BJ (cell line): ENCODE measurements at regions not wholly inside any gene's neighbourhood (a gene's known extent, or its start where the extent isn't known, plus 50 kb on each side); places are given as distances from the start of the nearest gene placed in this dataset.

ENCODE experiments used
- CTCF ChIA-PET: fragments of 350-600 bp; formaldehyde crosslinking; extraction: SDS; loops from one replicate; lab custom pipeline; 2021; ENCODE audit warnings: antibody characterized with exemption, inconsistent platforms; lab: Yijun Ruan, JAX
- POLR2A ChIA-PET: fragments of 300-600 bp; sonication (Branson Sonifier 250); formaldehyde crosslinking; extraction: SDS; loops from one replicate; lab custom pipeline; 2021; ENCODE audit warnings: antibody characterized with exemption; lab: Charles Lee
- DNase-seq: peaks from one replicate; pipeline ENCODE4 v3.0.0-alpha.2; 2011; ENCODE audit warnings: low read depth
- H3K27me3 ChIP-seq: 2 replicates; pipeline ENCODE4 v1.6.0; 2011; ENCODE audit warnings: low read length; ENCODE audit not compliant: control insufficient read depth, insufficient read depth
- H3K36me3 ChIP-seq: 2 replicates; pipeline ENCODE4 v1.5.1; 2011; ENCODE audit warnings: low read length; ENCODE audit not compliant: control insufficient read depth, insufficient read depth
- H3K4me3 ChIP-seq: 2 replicates; pipeline ENCODE4 v1.5.1; 2011; ENCODE audit warnings: low read depth, mild to moderate bottlenecking, control low read depth, low read length
- CTCF ChIP-seq: IDR thresholded peaks from 2 replicates; pipeline ENCODE4 v1.5.1; 2011; ENCODE audit warnings: low read depth, mild to moderate bottlenecking, control low read depth, inconsistent platforms, low read length, moderate library complexity; ENCODE audit not compliant: insufficient read depth

GRCh38 chr13:75024602-75025001 lies 457.4 kb downstream of the TBC1D4 start:
- DNase-seq: no peak
- no peak for TF ChIP-seq CTCF
- CTCF ChIA-PET: no interaction called here
- POLR2A ChIA-PET: no interaction called here
- Histone ChIP-seq H3K4me3 (no peak overlapping the region), H3K27me3 (no peaks in the 10 kb centered on the region), H3K36me3 (no peaks in the 10 kb centered on the region)

- CTCF ChIA-PET: no interaction called here
- Histone ChIP-seq H3K36me3 (no peaks in the 10 kb centered on the region), H3K27me3 (no peaks in the 10 kb centered on the region), H3K4me3 (no peak overlapping the region)
- DNase-seq: no peak
- no peak for TF ChIP-seq CTCF
- POLR2A ChIA-PET: no interaction called here
These were observed 458.4 kb downstream of the TBC1D4 start for GRCh38 chr13:75023609-75024008.

GRCh38 chr13:75021151-75021550 lies 460.8 kb downstream of the TBC1D4 start:
- Histone ChIP-seq H3K36me3 (no peaks in the 10 kb centered on the region), H3K27me3 (no peaks in the 10 kb centered on the region), H3K4me3 (no peak overlapping the region)
- POLR2A ChIA-PET: no interaction called here
- no peak for TF ChIP-seq CTCF
- CTCF ChIA-PET: interaction anchor here (1.2 kb wide), 1 partner anchor 198 kb away, joined by 3 read pairs; no protein-coding TSS in a partner anchor
- no peak for DNase-seq

GRCh38 chr13:75016225-75016624 lies 465.7 kb downstream of the TBC1D4 start:
- no peaks in the 10 kb centered on the region for H3K27me3 ChIP-seq
- no peak overlapping the region for H3K4me3 ChIP-seq
- no peaks in the 10 kb centered on the region for H3K36me3 ChIP-seq
- POLR2A ChIA-PET: no interaction called here
- CTCF ChIA-PET: no interaction called here
- TF ChIP-seq CTCF: no peak
- DNase-seq: no peak

- ChIA-PET POLR2A (no interaction called here), CTCF (no interaction called here)
- Histone ChIP-seq H3K27me3 (no peaks in the 10 kb centered on the region), H3K4me3 (no peak overlapping the region), H3K36me3 (no peaks in the 10 kb centered on the region)
- DNase-seq: no peak
- TF ChIP-seq CTCF: no peak
These were observed 468.2 kb downstream of the TBC1D4 start for GRCh38 chr13:75013818-75014217.
